ENCODE measurements at regions not wholly inside any gene's neighbourhood (a gene's known extent, or its start where the extent isn't known, plus 50 kb on each side); places are given as distances from the start of the nearest gene placed in this dataset.

- WGBS, 2 donors = 0 to 39% methylated on average over 1 of the region's 1 CpG
- no peak for TF ChIP-seq CTCF (IDR thresholded peaks at IDR 0.05; ENCODE audit: control extremely low read depth, extremely low read depth)
- H3K9ac ChIP-seq (ENCODE audit: insufficient read depth in 1 of 2, low read length in 2 of 2) = no peak overlapping the region
- no peaks in the 10 kb centered on the region for H3K36me3 ChIP-seq (ENCODE audit: control insufficient read depth in 4 of 4, insufficient read depth in 4 of 4, low read length in 4 of 4)
- H3K9me3 ChIP-seq (ENCODE audit: control insufficient read depth in 4 of 4, insufficient read depth in 3 of 4, low read length in 3 of 4) = no peaks in the 10 kb centered on the region
- no peak overlapping the region for H3K4me3 ChIP-seq
- DNase-seq (no peak), ATAC-seq (ENCODE audit: insufficient read depth, low FRiP score) (no peak)
- peaks cover 0 to 5% (median 0%) of the 10 kb centered on the region in 5 donors for H3K4me1 ChIP-seq (ENCODE audit: control insufficient read depth in 5 of 5, insufficient read depth in 5 of 5, low read length in 5 of 5)
- H3K27ac ChIP-seq (ENCODE audit: low read depth in 1 of 2, low read length in 1 of 2) = no peak overlapping the region
- no peaks in the 10 kb centered on the region for H3K27me3 ChIP-seq (ENCODE audit: control insufficient read depth in 3 of 3, insufficient read depth in 3 of 3, low read length in 2 of 3)
These were observed 355.9 kb upstream of the AGA start for GRCh38 chr4:177798161-177798560.

- no peak for ATAC-seq (ENCODE audit: insufficient read depth, low FRiP score)
These were observed 359.9 kb upstream of the AGA start for GRCh38 chr4:177802162-177802561.

GRCh38 chr4:177802661-177803060 is 360.4 kb upstream of the AGA start:
- TF ChIP-seq CTCF (IDR thresholded peaks at IDR 0.05; ENCODE audit: control extremely low read depth, extremely low read depth) = no peak
- WGBS, 2 donors = 93% methylated on average over 1 of the region's 1 CpG

More at GRCh38 chr4:177802162-177802561, 359.9 kb upstream of the AGA start:
- Histone ChIP-seq H3K9me3 (ENCODE audit: control insufficient read depth in 4 of 4, insufficient read depth in 3 of 4, low read length in 3 of 4) (no peaks in the 10 kb centered on the region), H3K27ac (ENCODE audit: low read depth in 1 of 2, low read length in 1 of 2) (no peak overlapping the region), H3K4me1 (ENCODE audit: control insufficient read depth in 5 of 5, insufficient read depth in 5 of 5, low read length in 5 of 5) (peaks cover 0 to under 1% (median 0%) of the 10 kb centered on the region in 5 donors), H3K4me3 (no peak overlapping the region), H3K9ac (ENCODE audit: insufficient read depth in 1 of 2, low read length in 2 of 2) (no peak overlapping the region), H3K27me3 (ENCODE audit: control insufficient read depth in 3 of 3, insufficient read depth in 3 of 3, low read length in 2 of 3) (no peaks in the 10 kb centered on the region), H3K36me3 (ENCODE audit: control insufficient read depth in 4 of 4, insufficient read depth in 4 of 4, low read length in 4 of 4) (no peaks in the 10 kb centered on the region)
- 24 to 47% methylated on average over 1 of the region's 1 CpG for WGBS, 2 donors
- TF ChIP-seq CTCF (IDR thresholded peaks at IDR 0.05; ENCODE audit: control extremely low read depth, extremely low read depth) = no peak
- no peak for DNase-seq

GRCh38 chr4:177803151-177803550 is 360.9 kb upstream of the AGA start:
- Histone ChIP-seq H3K27ac (ENCODE audit: low read depth in 1 of 2, low read length in 1 of 2) (no peak overlapping the region), H3K4me1 (ENCODE audit: control insufficient read depth in 5 of 5, insufficient read depth in 5 of 5, low read length in 5 of 5) (no peaks in the 10 kb centered on the region), H3K36me3 (ENCODE audit: control insufficient read depth in 4 of 4, insufficient read depth in 4 of 4, low read length in 4 of 4) (no peaks in the 10 kb centered on the region), H3K27me3 (ENCODE audit: control insufficient read depth in 3 of 3, insufficient read depth in 3 of 3, low read length in 2 of 3) (no peaks in the 10 kb centered on the region), H3K9ac (ENCODE audit: insufficient read depth in 1 of 2, low read length in 2 of 2) (no peak overlapping the region), H3K9me3 (ENCODE audit: control insufficient read depth in 4 of 4, insufficient read depth in 3 of 4, low read length in 3 of 4) (no peaks in the 10 kb centered on the region), H3K4me3 (no peak overlapping the region)
- 56 to 74% methylated on average over 3 of the region's 3 CpGs for WGBS, 2 donors
- ATAC-seq (ENCODE audit: insufficient read depth, low FRiP score) = no peak
- TF ChIP-seq CTCF (IDR thresholded peaks at IDR 0.05; ENCODE audit: control extremely low read depth, extremely low read depth) = no peak
- no peak for DNase-seq

More at GRCh38 chr4:177802661-177803060, 360.4 kb upstream of the AGA start:
- Histone ChIP-seq H3K36me3 (ENCODE audit: control insufficient read depth in 4 of 4, insufficient read depth in 4 of 4, low read length in 4 of 4) (no peaks in the 10 kb centered on the region), H3K27me3 (ENCODE audit: control insufficient read depth in 3 of 3, insufficient read depth in 3 of 3, low read length in 2 of 3) (no peaks in the 10 kb centered on the region), H3K27ac (ENCODE audit: low read depth in 1 of 2, low read length in 1 of 2) (no peak overlapping the region), H3K4me1 (ENCODE audit: control insufficient read depth in 5 of 5, insufficient read depth in 5 of 5, low read length in 5 of 5) (no peaks in the 10 kb centered on the region), H3K4me3 (no peak overlapping the region), H3K9ac (ENCODE audit: insufficient read depth in 1 of 2, low read length in 2 of 2) (no peak overlapping the region), H3K9me3 (ENCODE audit: control insufficient read depth in 4 of 4, insufficient read depth in 3 of 4, low read length in 3 of 4) (no peaks in the 10 kb centered on the region)
- ATAC-seq (ENCODE audit: insufficient read depth, low FRiP score) (no peak), DNase-seq (no peak)
